ENCODE measurements at regions not wholly inside any gene's neighbourhood (a gene's known extent, or its start where the extent isn't known, plus 50 kb on each side); places are given as distances from the start of the nearest gene placed in this dataset.

DNA sequence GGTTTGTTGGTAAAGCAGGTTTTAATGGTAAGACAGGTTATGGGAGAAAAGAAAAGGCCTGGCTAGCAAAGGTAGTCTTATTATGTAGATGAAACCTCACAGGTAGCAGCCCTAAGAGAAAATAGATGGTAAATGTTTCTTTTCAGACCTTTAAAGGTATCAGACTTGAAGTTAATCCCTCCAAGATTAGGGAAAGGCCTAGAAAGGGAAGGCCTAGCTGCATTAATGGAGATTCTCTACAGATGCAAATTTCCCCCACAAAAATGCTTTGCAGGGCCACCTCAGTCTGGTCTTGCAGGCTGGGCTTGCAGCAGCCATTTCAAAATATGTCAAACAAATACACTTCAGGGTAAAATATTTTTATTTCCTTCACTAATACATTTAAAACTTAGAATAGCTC, 1410.6 kb downstream of the RPA4 start:
- TF ChIP-seq RAD21 (IDR thresholded peaks at IDR 0.05; ENCODE audit: low read depth): no peak
- TF ChIP-seq, protein P1, sequence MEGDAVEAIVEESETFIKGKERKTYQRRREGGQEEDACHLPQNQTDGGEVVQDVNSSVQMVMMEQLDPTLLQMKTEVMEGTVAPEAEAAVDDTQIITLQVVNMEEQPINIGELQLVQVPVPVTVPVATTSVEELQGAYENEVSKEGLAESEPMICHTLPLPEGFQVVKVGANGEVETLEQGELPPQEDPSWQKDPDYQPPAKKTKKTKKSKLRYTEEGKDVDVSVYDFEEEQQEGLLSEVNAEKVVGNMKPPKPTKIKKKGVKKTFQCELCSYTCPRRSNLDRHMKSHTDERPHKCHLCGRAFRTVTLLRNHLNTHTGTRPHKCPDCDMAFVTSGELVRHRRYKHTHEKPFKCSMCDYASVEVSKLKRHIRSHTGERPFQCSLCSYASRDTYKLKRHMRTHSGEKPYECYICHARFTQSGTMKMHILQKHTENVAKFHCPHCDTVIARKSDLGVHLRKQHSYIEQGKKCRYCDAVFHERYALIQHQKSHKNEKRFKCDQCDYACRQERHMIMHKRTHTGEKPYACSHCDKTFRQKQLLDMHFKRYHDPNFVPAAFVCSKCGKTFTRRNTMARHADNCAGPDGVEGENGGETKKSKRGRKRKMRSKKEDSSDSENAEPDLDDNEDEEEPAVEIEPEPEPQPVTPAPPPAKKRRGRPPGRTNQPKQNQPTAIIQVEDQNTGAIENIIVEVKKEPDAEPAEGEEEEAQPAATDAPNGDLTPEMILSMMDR (IDR thresholded peaks at IDR 0.05 in 2 of 3, conservative IDR thresholded peaks at IDR 0.05 in 1 of 3; ENCODE audit: borderline replicate concordance in 1 of 3, insufficient read depth in 1 of 3, low read depth in 2 of 3, low read length in 2 of 3): no peak
- TF ChIP-seq EZH2phosphoT487 (IDR thresholded peaks at IDR 0.05; ENCODE audit: borderline replicate concordance): no peak
- TF ChIP-seq POLR2A (IDR thresholded peaks at IDR 0.05; ENCODE audit: borderline replicate concordance, extremely low read depth, insufficient read depth, insufficient read length): no peak
- no peak for TF ChIP-seq SRF (IDR thresholded peaks at IDR 0.05; ENCODE audit: low read depth)
- TF ChIP-seq, protein P2, sequence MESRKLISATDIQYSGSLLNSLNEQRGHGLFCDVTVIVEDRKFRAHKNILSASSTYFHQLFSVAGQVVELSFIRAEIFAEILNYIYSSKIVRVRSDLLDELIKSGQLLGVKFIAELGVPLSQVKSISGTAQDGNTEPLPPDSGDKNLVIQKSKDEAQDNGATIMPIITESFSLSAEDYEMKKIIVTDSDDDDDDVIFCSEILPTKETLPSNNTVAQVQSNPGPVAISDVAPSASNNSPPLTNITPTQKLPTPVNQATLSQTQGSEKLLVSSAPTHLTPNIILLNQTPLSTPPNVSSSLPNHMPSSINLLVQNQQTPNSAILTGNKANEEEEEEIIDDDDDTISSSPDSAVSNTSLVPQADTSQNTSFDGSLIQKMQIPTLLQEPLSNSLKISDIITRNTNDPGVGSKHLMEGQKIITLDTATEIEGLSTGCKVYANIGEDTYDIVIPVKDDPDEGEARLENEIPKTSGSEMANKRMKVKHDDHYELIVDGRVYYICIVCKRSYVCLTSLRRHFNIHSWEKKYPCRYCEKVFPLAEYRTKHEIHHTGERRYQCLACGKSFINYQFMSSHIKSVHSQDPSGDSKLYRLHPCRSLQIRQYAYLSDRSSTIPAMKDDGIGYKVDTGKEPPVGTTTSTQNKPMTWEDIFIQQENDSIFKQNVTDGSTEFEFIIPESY (IDR thresholded peaks at IDR 0.05; ENCODE audit: extremely low read depth, insufficient replicate concordance, low read length): no peak

Data from HCT116 (cell line).